ENCODE measurements at regions not wholly inside any gene's neighbourhood (a gene's known extent, or its start where the extent isn't known, plus 50 kb on each side); places are given as distances from the start of the nearest gene placed in this dataset.
"Not testable (repeated sequence)": the region's sequence is repeated elsewhere in the genome, so short reads cannot be mapped to it uniquely, and the experiment has no call there.

DNA sequence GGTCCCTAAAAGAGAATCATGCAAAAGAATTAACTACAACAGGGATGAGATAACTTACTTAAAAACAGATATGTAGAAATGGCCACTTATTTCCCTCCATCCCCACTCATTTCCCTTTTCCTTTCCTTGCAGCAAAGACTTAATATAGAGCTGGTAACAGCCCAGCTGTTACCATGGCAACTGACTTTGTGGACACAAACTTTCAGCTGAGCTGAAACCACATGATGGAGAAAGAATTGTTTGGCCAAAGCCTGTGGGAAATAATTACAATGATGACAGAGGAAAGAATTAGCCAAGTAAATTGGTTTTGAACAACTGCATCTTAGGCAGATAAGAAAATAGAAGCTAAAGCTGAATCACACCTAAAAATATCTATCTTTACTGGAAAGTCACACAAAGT, 364.9 kb downstream of the GALC start:
- DNase-seq = peak; percentile 86

GRCh38 chr14:87626266-87626665, 366.7 kb downstream of the GALC start:
- DNase-seq = no peak

GRCh38 chr14:87623616-87624015, 369.4 kb downstream of the GALC start:
- peak; percentile 15 for DNase-seq

GRCh38 chr14:87617079-87617478, 375.9 kb downstream of the GALC start:
- no peak for DNase-seq

- peak; percentile 54 for DNase-seq
Measured at GRCh38 chr14:87615822-87616679, 376.9 kb downstream of the GALC start.

GRCh38 chr14:87615047-87615446, 377.9 kb downstream of the GALC start:
- DNase-seq = no peak

- DNase-seq = no peak
Measured at GRCh38 chr14:87613881-87614280, 379.1 kb downstream of the GALC start.

DNA sequence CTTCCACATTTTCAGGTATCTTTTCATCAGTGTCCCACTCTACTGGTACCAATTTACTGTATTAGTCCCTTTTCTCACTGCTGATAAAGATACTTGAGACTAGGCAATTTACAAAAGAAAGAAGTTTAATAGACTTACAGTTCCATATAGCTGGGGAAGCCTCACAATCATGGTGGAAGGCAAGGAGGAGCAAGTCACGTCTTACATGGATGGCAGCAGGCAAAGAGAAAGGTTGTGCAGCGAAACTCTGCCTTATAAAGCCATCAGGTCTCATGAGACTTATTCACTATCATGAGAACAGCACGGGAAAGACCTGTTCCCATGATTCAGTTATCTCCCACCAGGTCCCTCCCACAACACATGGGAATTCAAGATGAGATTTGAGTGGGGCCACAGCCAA, 385.9 kb downstream of the GALC start:
- not testable (repeated sequence) for DNase-seq

GRCh38 chr14:87601036-87601435, 391.9 kb downstream of the GALC start:
- no peak for DNase-seq

GRCh38 chr14:87600240-87600639, 392.7 kb downstream of the GALC start:
- peak; percentile 6 for DNase-seq

DNA sequence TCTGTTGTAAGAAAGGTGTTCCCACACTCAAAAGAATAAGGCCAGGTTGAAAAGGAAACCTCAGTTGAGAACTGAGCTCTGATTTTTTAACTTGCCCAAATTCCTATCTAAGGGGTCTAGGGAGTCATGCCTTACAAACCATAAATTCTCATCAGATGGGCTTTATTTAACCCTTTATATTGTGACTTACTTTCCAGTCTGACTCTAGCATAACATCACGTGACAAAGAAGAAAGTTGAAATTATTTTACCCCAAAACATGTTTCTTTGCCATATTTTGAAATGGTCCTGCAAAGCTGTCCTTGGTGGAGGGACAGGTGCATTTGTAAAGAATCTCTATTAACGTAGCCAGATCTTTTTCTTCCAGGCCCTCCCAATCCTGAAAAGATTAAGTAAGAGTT, 411.7 kb downstream of the GALC start:
- no peak for DNase-seq

DNA sequence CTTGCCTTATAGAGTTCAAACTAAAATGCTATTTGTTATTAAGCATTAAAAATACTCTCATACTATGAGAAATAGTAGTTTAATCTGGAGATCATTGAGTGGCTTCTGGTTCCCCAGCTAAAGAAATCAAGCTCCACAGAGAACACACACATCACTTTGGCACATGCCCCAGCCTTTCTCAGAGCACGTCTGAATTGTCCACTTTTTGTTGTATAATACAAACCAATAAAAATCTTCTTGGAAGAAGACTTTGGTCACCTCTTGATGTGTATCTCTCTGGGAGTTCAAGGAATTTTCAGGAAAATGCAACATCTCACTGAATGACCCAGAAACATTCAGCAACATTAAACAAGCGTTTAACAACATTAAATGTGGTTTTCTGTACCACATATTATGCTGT, 413.9 kb downstream of the GALC start:
- DNase-seq = no peak

- no peak for DNase-seq
Measured at GRCh38 chr14:87575378-87575777, 417.6 kb downstream of the GALC start.

DNA sequence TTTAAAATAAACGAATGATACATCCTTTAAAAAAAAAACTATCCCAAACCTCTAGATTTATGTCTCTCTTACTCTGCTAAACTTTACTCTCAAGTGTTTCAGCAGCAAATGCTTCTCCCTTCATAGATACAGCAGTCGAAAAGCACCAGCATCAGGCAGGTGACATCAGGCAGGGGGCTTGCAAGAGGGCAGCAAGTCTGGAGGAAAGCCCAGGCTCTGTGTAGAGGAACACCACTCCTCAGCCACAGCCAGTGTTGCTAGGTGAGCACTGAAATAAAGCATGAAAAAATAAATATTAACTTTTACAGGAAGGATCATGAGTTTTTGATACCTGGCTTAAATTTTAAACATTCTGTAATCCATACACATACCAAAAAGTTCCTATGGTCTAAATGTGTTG, 419.4 kb downstream of the GALC start:
- DNase-seq = no peak

- no peak for DNase-seq
Measured at GRCh38 chr14:87567618-87568295, 425.2 kb downstream of the GALC start.

GRCh38 chr14:87566991-87567390, 426.0 kb downstream of the GALC start:
- DNase-seq = peak; percentile 69

GRCh38 chr14:87547536-87547935, 445.4 kb downstream of the GALC start:
- no peak for DNase-seq

DNA sequence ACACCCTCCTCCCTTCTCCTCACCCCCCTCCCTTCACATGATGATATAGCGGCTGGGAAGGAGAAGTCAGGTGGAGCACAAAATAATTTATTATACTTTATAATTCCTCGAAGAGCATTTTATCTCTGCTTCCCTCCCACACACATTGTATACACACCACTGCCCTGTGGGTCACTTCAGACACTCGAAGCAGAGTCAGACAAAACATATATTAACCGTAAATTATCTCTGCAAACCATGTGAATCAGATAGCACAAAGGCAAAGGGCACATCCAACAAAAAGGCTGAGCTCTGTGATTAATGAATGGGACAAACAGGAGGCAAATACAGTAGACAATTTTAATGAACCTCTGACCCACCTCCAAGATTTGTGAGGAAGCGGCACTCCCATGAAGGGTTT, 450.7 kb downstream of the GALC start:
- no peak for DNase-seq

DNA sequence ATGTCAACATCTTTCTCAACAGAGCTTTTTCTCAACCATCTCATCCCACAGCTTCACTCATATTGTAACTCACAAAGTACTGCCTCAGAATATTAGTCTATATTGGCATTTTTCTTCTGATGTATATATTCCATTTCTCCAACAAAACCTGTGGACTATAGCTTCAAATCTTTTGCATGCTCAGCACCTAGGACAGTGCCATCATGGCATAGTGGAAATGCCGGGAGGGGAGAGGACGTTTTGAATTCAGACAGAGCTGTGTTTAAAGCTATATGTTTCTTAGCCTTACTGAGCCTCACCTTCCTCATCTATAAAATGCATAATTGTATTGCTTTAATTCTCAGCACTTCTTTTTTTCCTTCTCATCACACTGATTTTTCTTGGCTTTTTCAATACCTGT, 452.6 kb downstream of the GALC start:
- no peak for DNase-seq

DNA sequence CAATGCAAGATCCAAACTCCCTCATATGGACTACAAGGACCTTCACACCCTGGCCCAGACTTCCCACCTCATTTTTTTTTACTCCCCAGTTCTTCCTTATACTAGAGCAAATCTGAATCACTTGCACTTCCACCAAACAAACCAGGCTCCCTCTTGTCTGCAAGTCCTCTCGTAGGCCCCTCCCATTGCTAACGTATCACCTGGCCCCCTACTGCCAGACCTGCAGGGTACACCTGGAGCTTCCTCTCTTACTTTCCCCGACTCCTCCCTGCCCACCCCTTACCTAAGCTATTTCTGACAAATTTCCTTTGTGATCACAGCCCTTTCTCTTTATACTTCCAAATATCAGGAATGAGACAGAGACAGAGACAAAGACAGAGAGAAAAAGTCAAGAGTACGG, 463.9 kb downstream of the GALC start:
- no peak for DNase-seq

GRCh38 chr14:87526731-87527130, 466.3 kb downstream of the GALC start:
- no peak for DNase-seq

DNA sequence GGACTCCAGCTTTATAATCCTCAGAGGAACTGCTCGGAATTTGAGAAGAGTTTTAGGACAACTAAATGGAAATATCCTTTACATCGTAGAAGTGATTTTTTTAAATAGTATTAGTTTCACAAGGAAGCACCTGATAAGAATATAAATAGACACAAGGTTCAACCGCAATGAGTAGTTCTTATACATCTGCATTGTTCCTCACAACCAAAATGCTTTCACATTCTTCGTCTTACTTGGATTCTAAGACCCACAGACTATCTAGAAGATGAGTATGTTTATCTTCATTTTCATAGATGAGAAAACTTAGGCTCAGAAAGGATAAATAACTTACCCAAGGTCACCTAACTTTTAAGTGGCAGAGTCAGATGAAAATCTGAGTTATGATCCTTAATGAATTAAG, 469.0 kb downstream of the GALC start:
- DNase-seq = no peak

DNA sequence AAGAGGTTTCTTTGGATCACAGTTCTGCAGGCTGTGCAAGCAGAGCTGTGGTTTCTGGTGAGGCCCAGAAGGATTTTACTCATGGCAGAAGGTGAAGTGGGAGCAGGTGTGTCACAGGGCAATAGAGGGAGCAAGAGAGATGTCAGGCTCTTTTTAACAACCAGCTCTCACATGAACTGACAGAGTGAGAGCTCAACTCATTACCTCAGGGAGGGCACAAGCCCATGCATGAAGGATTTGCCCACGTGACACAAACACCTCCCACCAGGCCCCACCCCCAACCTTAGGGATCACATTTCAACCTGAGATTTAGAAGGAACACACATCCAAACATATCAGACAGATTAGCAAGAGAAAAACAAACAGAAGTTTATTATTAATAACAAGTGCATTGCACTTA, 470.4 kb downstream of the GALC start:
- no peak for DNase-seq

- no peak for DNase-seq
Measured at GRCh38 chr14:87508333-87508732, 484.6 kb downstream of the GALC start.
